Epithelial cell of proximal tubule (primary cell): ENCODE measurements at regions not wholly inside any gene's neighbourhood (a gene's known extent, or its start where the extent isn't known, plus 50 kb on each side); places are given as distances from the start of the nearest gene placed in this dataset.

Experiments
- DNase-seq: peaks from one replicate; pipeline ENCODE4 v3.0.0-alpha.2; 2011; ENCODE audit warnings: low read depth
- H3K4me3 ChIP-seq: 2 replicates; pipeline ENCODE4 v1.5.1; 2011; ENCODE audit warnings: low read depth, mild to moderate bottlenecking, low read length
- TF ChIP-seq, protein P1 (sequence below): conservative IDR thresholded peaks from 2 replicates; pipeline ENCODE4 v1.5.1; 2012; ENCODE audit warnings: low read depth, mild to moderate bottlenecking, low read length

DNA sequence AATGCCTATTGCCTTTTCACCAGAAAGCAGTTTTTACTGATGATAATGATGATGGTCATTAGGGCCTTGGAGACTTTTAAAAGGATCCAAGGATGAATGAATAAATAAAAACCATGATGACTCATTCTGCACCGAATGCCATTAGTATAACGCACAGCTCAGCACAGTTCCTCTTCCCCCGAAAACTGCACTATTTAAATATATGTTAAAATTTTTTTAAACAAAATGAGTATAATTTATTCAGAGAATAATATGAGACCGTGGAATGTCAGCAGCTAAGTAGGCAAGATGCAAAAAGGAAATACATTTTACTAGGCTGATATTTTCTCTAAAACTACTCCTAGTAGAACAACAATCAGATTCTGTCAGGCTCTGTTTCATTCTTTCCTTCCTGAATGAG, 83.4 kb upstream of the NANOGP8 start:
- TF ChIP-seq, protein P1, sequence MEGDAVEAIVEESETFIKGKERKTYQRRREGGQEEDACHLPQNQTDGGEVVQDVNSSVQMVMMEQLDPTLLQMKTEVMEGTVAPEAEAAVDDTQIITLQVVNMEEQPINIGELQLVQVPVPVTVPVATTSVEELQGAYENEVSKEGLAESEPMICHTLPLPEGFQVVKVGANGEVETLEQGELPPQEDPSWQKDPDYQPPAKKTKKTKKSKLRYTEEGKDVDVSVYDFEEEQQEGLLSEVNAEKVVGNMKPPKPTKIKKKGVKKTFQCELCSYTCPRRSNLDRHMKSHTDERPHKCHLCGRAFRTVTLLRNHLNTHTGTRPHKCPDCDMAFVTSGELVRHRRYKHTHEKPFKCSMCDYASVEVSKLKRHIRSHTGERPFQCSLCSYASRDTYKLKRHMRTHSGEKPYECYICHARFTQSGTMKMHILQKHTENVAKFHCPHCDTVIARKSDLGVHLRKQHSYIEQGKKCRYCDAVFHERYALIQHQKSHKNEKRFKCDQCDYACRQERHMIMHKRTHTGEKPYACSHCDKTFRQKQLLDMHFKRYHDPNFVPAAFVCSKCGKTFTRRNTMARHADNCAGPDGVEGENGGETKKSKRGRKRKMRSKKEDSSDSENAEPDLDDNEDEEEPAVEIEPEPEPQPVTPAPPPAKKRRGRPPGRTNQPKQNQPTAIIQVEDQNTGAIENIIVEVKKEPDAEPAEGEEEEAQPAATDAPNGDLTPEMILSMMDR = no peak
- DNase-seq = no peak
- H3K4me3 ChIP-seq = no peak overlapping the region

DNA sequence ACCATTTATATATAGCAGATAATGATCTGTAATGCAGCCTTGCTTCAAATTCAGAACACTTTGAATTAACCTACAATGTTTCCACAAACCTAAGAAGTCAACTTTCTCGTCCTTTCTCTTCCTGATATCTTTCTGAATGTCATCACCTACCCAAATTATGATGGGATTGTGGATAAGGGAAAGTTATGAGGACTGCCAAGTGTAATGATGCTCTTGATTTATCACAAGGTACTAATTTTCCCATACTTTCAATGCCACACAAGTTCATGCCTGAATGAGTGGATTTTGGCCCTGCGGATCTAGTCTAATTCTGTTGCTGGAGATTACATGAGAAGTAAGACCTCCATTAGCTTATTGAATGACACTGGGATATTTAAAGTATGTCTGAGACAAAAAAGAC, 82.6 kb upstream of the NANOGP8 start:
- TF ChIP-seq, protein P1 = no peak
- no peak overlapping the region for H3K4me3 ChIP-seq
- DNase-seq = no peak

DNA sequence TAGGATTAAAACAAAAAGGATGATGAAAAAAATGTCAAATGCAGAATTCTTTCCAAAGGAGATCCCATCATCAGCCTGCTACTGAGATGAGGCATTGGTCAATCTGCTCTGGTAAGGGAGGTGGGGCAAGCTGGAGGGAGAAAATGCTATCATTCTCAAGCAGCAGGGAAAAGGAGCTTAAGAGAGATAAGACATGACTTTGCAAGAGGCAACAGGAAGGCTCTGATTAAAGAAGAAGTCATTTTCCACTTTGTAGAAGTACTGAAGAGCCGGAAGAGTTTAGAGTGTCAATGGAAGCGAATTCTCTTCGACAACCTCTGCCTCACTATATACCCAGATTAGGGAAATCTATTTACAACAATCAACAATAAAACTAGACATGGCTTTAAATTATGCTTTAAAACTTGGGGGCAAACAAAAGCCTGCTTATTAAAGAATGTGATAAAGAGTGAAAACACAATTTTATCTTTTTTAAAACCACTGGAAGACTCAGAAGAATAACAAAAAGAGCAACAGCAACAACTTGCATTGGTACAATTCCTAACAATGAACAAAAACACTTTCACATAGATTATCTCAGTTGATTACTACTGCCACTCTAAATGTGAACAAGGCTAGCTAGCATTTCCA, 81.8 kb upstream of the NANOGP8 start:
- TF ChIP-seq, protein P1 = no peak
- H3K4me3 ChIP-seq = no peak overlapping the region
- no peak for DNase-seq

DNA sequence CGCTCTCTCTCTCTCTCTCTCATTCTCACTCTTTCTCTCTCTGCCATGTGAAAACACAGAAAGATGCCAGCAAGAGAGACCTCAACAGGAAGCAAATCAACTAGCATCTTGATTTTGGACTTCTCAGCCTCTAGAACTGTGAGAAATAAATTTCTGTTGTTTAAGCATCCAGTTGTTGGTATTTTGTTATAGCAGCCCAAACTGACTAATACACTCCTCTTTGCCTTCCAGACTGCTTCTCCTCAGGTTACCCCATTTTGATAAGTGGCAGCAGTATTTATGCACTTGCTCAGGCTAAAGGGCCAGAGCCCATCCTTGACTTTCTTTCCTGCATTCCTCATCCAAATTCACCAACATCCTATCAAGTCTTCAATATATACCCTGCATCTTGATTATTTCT, 76.6 kb upstream of the NANOGP8 start:
- DNase-seq = no peak
- TF ChIP-seq, protein P1 = no peak
- H3K4me3 ChIP-seq = no peak overlapping the region

DNA sequence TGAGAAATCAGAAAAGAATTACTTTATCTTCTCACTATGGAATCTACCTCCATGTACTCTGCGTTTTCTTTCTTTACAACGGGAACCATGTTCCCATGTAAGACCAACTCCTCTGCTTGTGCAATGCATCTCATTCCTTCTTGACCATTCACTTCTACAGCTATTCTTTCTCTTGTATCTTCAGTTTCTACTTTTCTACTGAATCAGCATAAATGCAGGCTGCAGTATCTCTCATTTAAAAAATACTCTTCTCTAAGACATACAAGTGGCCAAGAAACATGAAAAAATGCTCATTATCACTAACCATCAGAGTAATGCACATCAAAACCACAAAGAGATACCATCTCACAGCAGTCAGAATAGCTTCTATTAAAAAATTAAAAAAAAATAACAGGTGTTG, 74.1 kb upstream of the NANOGP8 start:
- no peak overlapping the region for H3K4me3 ChIP-seq
- TF ChIP-seq, protein P1 = no peak
- DNase-seq = no peak

DNA sequence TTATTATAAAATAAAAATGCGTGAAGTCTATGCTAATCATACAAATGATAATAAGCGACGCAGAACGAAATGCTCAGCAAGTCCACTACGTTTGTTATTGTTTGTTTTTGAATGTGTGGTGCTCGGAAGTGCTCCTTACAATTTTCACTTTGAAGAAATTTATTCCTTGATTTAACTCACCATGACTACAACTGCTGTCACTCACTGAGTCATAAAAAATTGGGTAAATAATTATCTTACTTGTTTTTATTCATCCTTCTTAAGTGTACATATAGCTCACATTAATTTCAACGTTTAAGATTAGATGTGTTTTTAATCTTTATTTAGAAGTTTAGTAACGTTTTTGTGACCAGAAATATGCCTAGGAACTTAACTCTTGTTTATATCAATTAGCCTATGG, 66.7 kb upstream of the NANOGP8 start:
- DNase-seq = no peak
- no peak overlapping the region for H3K4me3 ChIP-seq
- TF ChIP-seq, protein P1 = no peak

DNA sequence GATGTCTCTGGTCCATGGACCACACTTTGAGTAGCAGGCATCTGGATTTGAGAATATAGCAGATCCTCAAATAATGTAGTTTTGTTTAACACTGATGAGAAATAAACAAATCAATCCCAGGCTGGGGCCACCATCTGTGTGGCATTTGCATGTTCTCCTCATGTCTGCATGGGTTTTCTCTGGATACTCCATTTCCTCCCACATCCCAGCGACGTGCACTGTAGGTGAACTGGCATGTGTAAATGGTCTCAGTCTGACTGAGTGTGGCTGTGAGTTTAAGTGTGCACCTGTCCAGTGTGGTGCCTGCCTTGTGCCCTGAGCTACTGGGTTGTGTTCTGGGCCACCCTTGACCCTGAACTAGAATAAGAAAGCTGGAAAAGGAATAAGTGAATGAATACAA, 66.3 kb upstream of the NANOGP8 start:
- TF ChIP-seq, protein P1 = no peak

More for the DNA sequence above, 66.3 kb upstream of the NANOGP8 start:
- H3K4me3 ChIP-seq = no peak overlapping the region
- DNase-seq = no peak
